Keratinocyte (primary cell): ENCODE measurements at regions not wholly inside any gene's neighbourhood (a gene's known extent, or its start where the extent isn't known, plus 50 kb on each side); places are given as distances from the start of the nearest gene placed in this dataset.

Experiments used
- CTCF ChIP-seq, 3 experiments: IDR thresholded peaks in 1 of 3; conservative IDR thresholded peaks in 1 of 3; optimal IDR thresholded peaks in 1 of 3; 2 replicates in 2 of 3; 3 replicates in 1 of 3; pipeline versions ENCODE3 to v1.5.1; 2011; ENCODE audit warnings: low read length in 3 of 3, mild to moderate bottlenecking in 3 of 3, moderate library complexity in 2 of 3, control low read depth in 1 of 3, inconsistent platforms in 1 of 3; ENCODE audit not compliant: insufficient read depth in 2 of 3; ENCODE audit errors: extremely low read depth in 1 of 3
- EZH2 ChIP-seq: IDR thresholded peaks from one replicate; pipeline ENCODE4 v1.6.1; 2012; ENCODE audit warnings: inconsistent platforms, mild to moderate bottlenecking, low read length, moderate library complexity

- TF ChIP-seq CTCF (optimal IDR thresholded peaks at IDR 0.05 in 1 of 3, IDR thresholded peaks at IDR 0.05 in 1 of 3, conservative IDR thresholded peaks at IDR 0.05 in 1 of 3; ENCODE audit: extremely low read depth in 1 of 3, insufficient read depth in 2 of 3, low read length in 3 of 3) = no peak
- TF ChIP-seq EZH2 = no peak
These were observed 56.1 kb upstream of the HPGD start for GRCh38 chr4:174578366-174578765.
